Choroid plexus epithelial cell (primary cell): ENCODE measurements at regions not wholly inside any gene's neighbourhood (a gene's known extent, or its start where the extent isn't known, plus 50 kb on each side); places are given as distances from the start of the nearest gene placed in this dataset.

Experiments
- DNase-seq: peaks from one replicate; pipeline ENCODE4 v3.0.0-alpha.2; 2010; ENCODE audit warnings: low read depth
- H3K4me3 ChIP-seq: 2 replicates; pipeline ENCODE4 v1.5.1; 2011; ENCODE audit warnings: low read depth, mild to moderate bottlenecking, control low read depth, low read length, moderate library complexity
- TF ChIP-seq, protein P1 (sequence below): conservative IDR thresholded peaks from 2 replicates; pipeline ENCODE4 v1.5.1; 2011; ENCODE audit warnings: low read depth, mild to moderate bottlenecking, control low read depth, inconsistent platforms, low read length, moderate library complexity

GRCh38 chr11:70854901-70855556 is 397.3 kb downstream of the SHANK2 start:
- TF ChIP-seq, protein P1, sequence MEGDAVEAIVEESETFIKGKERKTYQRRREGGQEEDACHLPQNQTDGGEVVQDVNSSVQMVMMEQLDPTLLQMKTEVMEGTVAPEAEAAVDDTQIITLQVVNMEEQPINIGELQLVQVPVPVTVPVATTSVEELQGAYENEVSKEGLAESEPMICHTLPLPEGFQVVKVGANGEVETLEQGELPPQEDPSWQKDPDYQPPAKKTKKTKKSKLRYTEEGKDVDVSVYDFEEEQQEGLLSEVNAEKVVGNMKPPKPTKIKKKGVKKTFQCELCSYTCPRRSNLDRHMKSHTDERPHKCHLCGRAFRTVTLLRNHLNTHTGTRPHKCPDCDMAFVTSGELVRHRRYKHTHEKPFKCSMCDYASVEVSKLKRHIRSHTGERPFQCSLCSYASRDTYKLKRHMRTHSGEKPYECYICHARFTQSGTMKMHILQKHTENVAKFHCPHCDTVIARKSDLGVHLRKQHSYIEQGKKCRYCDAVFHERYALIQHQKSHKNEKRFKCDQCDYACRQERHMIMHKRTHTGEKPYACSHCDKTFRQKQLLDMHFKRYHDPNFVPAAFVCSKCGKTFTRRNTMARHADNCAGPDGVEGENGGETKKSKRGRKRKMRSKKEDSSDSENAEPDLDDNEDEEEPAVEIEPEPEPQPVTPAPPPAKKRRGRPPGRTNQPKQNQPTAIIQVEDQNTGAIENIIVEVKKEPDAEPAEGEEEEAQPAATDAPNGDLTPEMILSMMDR, result no peak
- DNase-seq, result no peak
- no peak overlapping the region for H3K4me3 ChIP-seq

- H3K4me3 ChIP-seq, result no peak overlapping the region
- DNase-seq, result no peak
- TF ChIP-seq, protein P1, result no peak
These were observed 394.5 kb downstream of the SHANK2 start for GRCh38 chr11:70857894-70858293.

DNA sequence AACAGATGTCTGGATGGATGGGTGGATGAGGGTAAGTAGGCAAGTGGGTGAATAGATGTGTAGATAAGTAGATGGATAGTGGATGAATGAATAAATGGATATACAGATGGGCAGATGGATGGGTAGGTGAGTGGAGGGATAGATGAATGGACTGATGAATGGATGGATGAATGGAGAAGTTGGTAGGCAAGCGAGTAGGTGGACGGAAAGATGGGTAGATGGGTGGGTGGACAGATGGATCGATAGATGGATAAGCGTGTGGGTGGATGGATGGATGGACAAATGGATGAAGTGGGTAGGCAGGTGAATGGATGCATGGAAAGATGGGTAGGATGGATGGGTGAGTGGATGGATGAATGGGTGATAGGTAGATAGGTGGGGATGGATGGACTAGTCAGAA is 393.2 kb downstream of the SHANK2 start:
- TF ChIP-seq, protein P1, result no peak
- H3K4me3 ChIP-seq, result no peak overlapping the region
- no peak for DNase-seq

DNA sequence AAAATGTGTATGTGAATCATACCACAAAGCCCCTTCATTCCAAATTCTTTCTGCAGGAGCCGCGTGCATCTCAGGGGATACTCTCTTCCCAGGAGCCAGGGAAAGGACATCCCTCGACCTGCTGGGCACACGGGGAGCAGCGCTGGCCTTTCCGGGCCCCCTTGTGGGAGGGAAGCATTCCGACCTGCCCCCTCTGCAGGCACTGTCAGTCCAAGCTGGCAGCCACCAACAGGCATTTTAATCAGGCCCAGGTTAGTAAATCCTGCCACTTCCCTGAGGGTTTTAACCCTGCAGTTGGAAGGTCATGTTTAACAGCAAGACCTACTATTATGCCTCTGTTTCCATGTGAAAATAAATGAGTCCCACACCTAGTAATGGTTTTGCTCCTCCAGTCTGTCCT is 391.5 kb downstream of the SHANK2 start:
- H3K4me3 ChIP-seq, result no peak overlapping the region
- TF ChIP-seq, protein P1, result no peak
- no peak for DNase-seq

GRCh38 chr11:70861559-70861958 is 390.8 kb downstream of the SHANK2 start:
- DNase-seq, result no peak
- TF ChIP-seq, protein P1, result no peak
- no peak overlapping the region for H3K4me3 ChIP-seq

DNA sequence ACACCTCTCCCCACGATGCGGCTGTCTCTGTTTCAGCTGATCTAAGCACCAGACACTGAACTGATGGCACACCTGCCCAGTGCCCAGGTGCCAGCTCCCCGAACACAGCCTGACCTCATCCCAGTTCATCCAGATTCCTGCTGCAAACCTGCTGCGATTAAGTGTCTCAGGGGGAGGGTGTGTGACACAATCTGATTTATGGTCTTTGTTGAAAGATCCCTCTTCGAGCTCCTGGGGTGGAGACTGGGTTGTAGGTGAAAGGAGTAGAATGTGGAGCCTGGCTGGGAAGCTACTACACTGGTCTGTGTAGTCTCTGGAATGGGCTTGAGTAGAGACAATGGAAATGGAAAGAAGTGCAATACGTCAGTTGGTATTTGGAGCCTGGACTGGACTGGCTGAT is 390.3 kb downstream of the SHANK2 start:
- no peak for DNase-seq
- no peak overlapping the region for H3K4me3 ChIP-seq
- TF ChIP-seq, protein P1, result no peak

DNA sequence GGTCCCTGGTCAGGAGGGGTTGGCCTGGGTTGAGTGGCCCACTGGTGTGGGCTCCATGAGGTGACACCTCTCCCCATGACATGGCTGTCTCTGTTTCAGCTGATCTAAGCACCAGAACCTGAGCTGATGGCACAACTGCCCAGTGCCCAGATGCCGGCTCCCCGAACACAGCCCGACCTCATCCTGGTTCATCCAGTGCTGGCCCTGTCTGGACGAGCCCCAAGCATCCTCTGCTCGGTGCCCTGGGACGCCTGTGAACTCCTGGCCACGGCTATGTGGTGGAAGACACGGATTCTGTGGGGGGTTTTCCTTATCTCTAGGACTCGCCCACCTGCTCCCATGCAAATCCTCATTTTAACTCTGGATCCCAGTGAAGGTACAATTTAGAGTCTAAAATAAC is 389.2 kb downstream of the SHANK2 start:
- TF ChIP-seq, protein P1, result no peak
- DNase-seq, result no peak
- no peak overlapping the region for H3K4me3 ChIP-seq
